GM13977 (cell line): ENCODE measurements at regions not wholly inside any gene's neighbourhood (a gene's known extent, or its start where the extent isn't known, plus 50 kb on each side); places are given as distances from the start of the nearest gene placed in this dataset.

Source experiments
- DNase-seq: peaks from one replicate; pipeline ENCODE4 v3.0.0; 2012; ENCODE audit warnings: low spot score
- CTCF ChIP-seq: IDR thresholded peaks from 2 replicates; pipeline ENCODE4 v1.5.1; 2012; ENCODE audit warnings: mild to moderate bottlenecking, control low read depth; ENCODE audit not compliant: insufficient read depth; ENCODE audit errors: extremely low read depth, missing control alignments
- in situ Hi-C: fragments of 300-500 bp; cut with MboI; formaldehyde crosslinking; loops from one replicate; pipeline ENCODE4 v1.12.0; 2022; ENCODE audit warnings: low sequenced_read_pairs, low pct_unique_long_range_greater_than_20kb, mixed read lengths, inconsistent platforms; ENCODE audit not compliant: unreplicated experiment

- no peak for TF ChIP-seq CTCF
- DNase-seq = no peak
- in situ Hi-C loops = no loop called here
Observed at GRCh38 chr16:86638642-86639041, 60.3 kb downstream of the FOXL1 start.

GRCh38 chr16:86639354-86639753 is 61.0 kb downstream of the FOXL1 start:
- in situ Hi-C loops = no loop called here
- TF ChIP-seq CTCF = no peak
- no peak for DNase-seq

GRCh38 chr16:86640265-86640843 is 62.0 kb downstream of the FOXL1 start:
- DNase-seq = no peak
- no peak for TF ChIP-seq CTCF
- in situ Hi-C loops = no loop called here

GRCh38 chr16:86642087-86642486 is 63.7 kb downstream of the FOXL1 start:
- TF ChIP-seq CTCF = no peak
- DNase-seq = no peak
- in situ Hi-C loops = no loop called here

GRCh38 chr16:86643671-86644070 is 65.3 kb downstream of the FOXL1 start:
- in situ Hi-C loops = no loop called here
- no peak for TF ChIP-seq CTCF
- no peak for DNase-seq

- TF ChIP-seq CTCF = no peak
- in situ Hi-C loops = no loop called here
- DNase-seq = no peak
Observed at GRCh38 chr16:86647561-86647960, 69.2 kb downstream of the FOXL1 start.

GRCh38 chr16:86649875-86650274 is 71.5 kb downstream of the FOXL1 start:
- no peak for DNase-seq
- TF ChIP-seq CTCF = no peak
- in situ Hi-C loops = no loop called here
